Stimulated activated naive CD8-positive, alpha-beta T cell treated with anti-CD3 and anti-CD28 coated beads, Interleukin-15, Interleukin-2, amounts not matched to agents 100 ng/mL and 50 ng/mL, for 24 hours (primary cell): ENCODE measurements at regions not wholly inside any gene's neighbourhood (a gene's known extent, or its start where the extent isn't known, plus 50 kb on each side); places are given as distances from the start of the nearest gene placed in this dataset.

ENCODE experiments used
- H3K27ac Mint-ChIP-seq: one replicate; pipeline ENCODE4 v1.8.0; 2021; ENCODE audit warnings: mild to moderate bottlenecking, mixed read lengths
- H3K27me3 Mint-ChIP-seq: one replicate; pipeline ENCODE4 v1.8.0; 2021; ENCODE audit warnings: mixed read lengths
- H3K36me3 Mint-ChIP-seq: one replicate; pipeline ENCODE4 v1.8.0; 2021; ENCODE audit warnings: low read depth, mixed read lengths
- H3K4me1 Mint-ChIP-seq: one replicate; pipeline ENCODE4 v1.8.0; 2021; ENCODE audit warnings: low read depth, mixed read lengths
- H3K4me3 Mint-ChIP-seq: one replicate; pipeline ENCODE4 v1.8.0; 2021; ENCODE audit warnings: mild to moderate bottlenecking, mixed read lengths
- H3K9me3 Mint-ChIP-seq: one replicate; pipeline ENCODE4 v1.8.0; 2021; ENCODE audit warnings: mixed read lengths

GRCh38 chr13:78256484-78256883 lies 337.9 kb upstream of the EDNRB start:
- H3K4me3 Mint-ChIP-seq, result no peak overlapping the region
- no peak overlapping the region for H3K27ac Mint-ChIP-seq
- peaks cover 6% of the 10 kb centered on the region for H3K9me3 Mint-ChIP-seq
- H3K27me3 Mint-ChIP-seq, result no peaks in the 10 kb centered on the region
- no peaks in the 10 kb centered on the region for H3K4me1 Mint-ChIP-seq
- no peaks in the 10 kb centered on the region for H3K36me3 Mint-ChIP-seq

- no peak overlapping the region for H3K4me3 Mint-ChIP-seq
- no peaks in the 10 kb centered on the region for H3K4me1 Mint-ChIP-seq
- no peaks in the 10 kb centered on the region for H3K9me3 Mint-ChIP-seq
- no peak overlapping the region for H3K27ac Mint-ChIP-seq
- H3K36me3 Mint-ChIP-seq, result no peaks in the 10 kb centered on the region
- no peaks in the 10 kb centered on the region for H3K27me3 Mint-ChIP-seq
Observed at GRCh38 chr13:78254113-78254512, 335.5 kb upstream of the EDNRB start.

GRCh38 chr13:78247362-78247761 lies 328.7 kb upstream of the EDNRB start:
- Mint-ChIP-seq H3K4me1 (no peaks in the 10 kb centered on the region), H3K4me3 (no peak overlapping the region), H3K27me3 (no peaks in the 10 kb centered on the region), H3K9me3 (no peaks in the 10 kb centered on the region), H3K27ac (no peak overlapping the region), H3K36me3 (no peaks in the 10 kb centered on the region)

GRCh38 chr13:78241278-78241919 lies 322.8 kb upstream of the EDNRB start:
- H3K4me3 Mint-ChIP-seq, result no peak overlapping the region
- no peaks in the 10 kb centered on the region for H3K27me3 Mint-ChIP-seq
- no peaks in the 10 kb centered on the region for H3K4me1 Mint-ChIP-seq
- H3K9me3 Mint-ChIP-seq, result no peaks in the 10 kb centered on the region
- no peaks in the 10 kb centered on the region for H3K36me3 Mint-ChIP-seq
- H3K27ac Mint-ChIP-seq, result no peak overlapping the region

- H3K36me3 Mint-ChIP-seq, result no peaks in the 10 kb centered on the region
- no peaks in the 10 kb centered on the region for H3K4me1 Mint-ChIP-seq
- H3K27me3 Mint-ChIP-seq, result no peaks in the 10 kb centered on the region
- H3K4me3 Mint-ChIP-seq, result no peak overlapping the region
- H3K27ac Mint-ChIP-seq, result no peak overlapping the region
- no peaks in the 10 kb centered on the region for H3K9me3 Mint-ChIP-seq
Observed at GRCh38 chr13:78239714-78240113, 321.1 kb upstream of the EDNRB start.

- Mint-ChIP-seq H3K4me1 (no peaks in the 10 kb centered on the region), H3K27me3 (no peaks in the 10 kb centered on the region), H3K36me3 (no peaks in the 10 kb centered on the region), H3K27ac (no peak overlapping the region), H3K4me3 (no peak overlapping the region), H3K9me3 (no peaks in the 10 kb centered on the region)
Observed at GRCh38 chr13:78238911-78239310, 320.3 kb upstream of the EDNRB start.

GRCh38 chr13:78228940-78229339 lies 310.3 kb upstream of the EDNRB start:
- Mint-ChIP-seq H3K27ac (no peak overlapping the region), H3K9me3 (peaks cover 3% of the 10 kb centered on the region), H3K36me3 (no peaks in the 10 kb centered on the region), H3K4me1 (no peaks in the 10 kb centered on the region), H3K4me3 (no peak overlapping the region), H3K27me3 (peaks cover 4% of the 10 kb centered on the region)

- peaks cover 4% of the 10 kb centered on the region for H3K27me3 Mint-ChIP-seq
- H3K4me1 Mint-ChIP-seq, result no peaks in the 10 kb centered on the region
- H3K4me3 Mint-ChIP-seq, result no peak overlapping the region
- H3K9me3 Mint-ChIP-seq, result peaks cover 3% of the 10 kb centered on the region
- no peaks in the 10 kb centered on the region for H3K36me3 Mint-ChIP-seq
- H3K27ac Mint-ChIP-seq, result no peak overlapping the region
Observed at GRCh38 chr13:78228211-78228610, 309.6 kb upstream of the EDNRB start.

GRCh38 chr13:78227709-78228108 lies 309.1 kb upstream of the EDNRB start:
- peaks cover 1% of the 10 kb centered on the region for H3K27me3 Mint-ChIP-seq

GRCh38 chr13:78215458-78216108 lies 297.0 kb upstream of the EDNRB start:
- no peaks in the 10 kb centered on the region for H3K9me3 Mint-ChIP-seq
- no peak overlapping the region for H3K4me3 Mint-ChIP-seq
- peaks cover 7% of the 10 kb centered on the region for H3K27me3 Mint-ChIP-seq
- H3K4me1 Mint-ChIP-seq, result no peaks in the 10 kb centered on the region
- H3K27ac Mint-ChIP-seq, result no peak overlapping the region
- H3K36me3 Mint-ChIP-seq, result no peaks in the 10 kb centered on the region

More at GRCh38 chr13:78227709-78228108, 309.1 kb upstream of the EDNRB start:
- no peaks in the 10 kb centered on the region for H3K36me3 Mint-ChIP-seq
- peaks cover 1% of the 10 kb centered on the region for H3K9me3 Mint-ChIP-seq
- no peak overlapping the region for H3K27ac Mint-ChIP-seq
- no peaks in the 10 kb centered on the region for H3K4me1 Mint-ChIP-seq
- no peak overlapping the region for H3K4me3 Mint-ChIP-seq

- H3K36me3 Mint-ChIP-seq, result no peaks in the 10 kb centered on the region
- no peak overlapping the region for H3K4me3 Mint-ChIP-seq
- H3K4me1 Mint-ChIP-seq, result no peaks in the 10 kb centered on the region
- H3K9me3 Mint-ChIP-seq, result no peaks in the 10 kb centered on the region
- peaks cover 12% of the 10 kb centered on the region for H3K27me3 Mint-ChIP-seq
- no peak overlapping the region for H3K27ac Mint-ChIP-seq
Observed at GRCh38 chr13:78201411-78201810, 282.8 kb upstream of the EDNRB start.

- no peaks in the 10 kb centered on the region for H3K9me3 Mint-ChIP-seq
Observed at GRCh38 chr13:78198821-78199220, 280.2 kb upstream of the EDNRB start.

GRCh38 chr13:78198419-78198818 lies 279.8 kb upstream of the EDNRB start:
- Mint-ChIP-seq H3K9me3 (no peaks in the 10 kb centered on the region), H3K36me3 (no peaks in the 10 kb centered on the region), H3K27me3 (peaks cover 9% of the 10 kb centered on the region), H3K27ac (no peak overlapping the region), H3K4me1 (no peaks in the 10 kb centered on the region), H3K4me3 (no peak overlapping the region)

More at GRCh38 chr13:78198821-78199220, 280.2 kb upstream of the EDNRB start:
- H3K4me1 Mint-ChIP-seq, result no peaks in the 10 kb centered on the region
- no peak overlapping the region for H3K4me3 Mint-ChIP-seq
- H3K36me3 Mint-ChIP-seq, result no peaks in the 10 kb centered on the region
- H3K27me3 Mint-ChIP-seq, result peaks cover 9% of the 10 kb centered on the region
- no peak overlapping the region for H3K27ac Mint-ChIP-seq

GRCh38 chr13:78197231-78197630 lies 278.6 kb upstream of the EDNRB start:
- Mint-ChIP-seq H3K4me1 (no peaks in the 10 kb centered on the region), H3K36me3 (no peaks in the 10 kb centered on the region), H3K4me3 (no peak overlapping the region), H3K27ac (no peak overlapping the region), H3K9me3 (no peaks in the 10 kb centered on the region), H3K27me3 (peaks cover 9% of the 10 kb centered on the region)

- Mint-ChIP-seq H3K4me1 (no peaks in the 10 kb centered on the region), H3K36me3 (no peaks in the 10 kb centered on the region), H3K27ac (no peak overlapping the region), H3K9me3 (no peaks in the 10 kb centered on the region), H3K4me3 (no peak overlapping the region), H3K27me3 (peaks cover 6% of the 10 kb centered on the region)
Observed at GRCh38 chr13:78194904-78195639, 276.4 kb upstream of the EDNRB start.
